ENCODE measurements at regions not wholly inside any gene's neighbourhood (a gene's known extent, or its start where the extent isn't known, plus 50 kb on each side); places are given as distances from the start of the nearest gene placed in this dataset.

DNA sequence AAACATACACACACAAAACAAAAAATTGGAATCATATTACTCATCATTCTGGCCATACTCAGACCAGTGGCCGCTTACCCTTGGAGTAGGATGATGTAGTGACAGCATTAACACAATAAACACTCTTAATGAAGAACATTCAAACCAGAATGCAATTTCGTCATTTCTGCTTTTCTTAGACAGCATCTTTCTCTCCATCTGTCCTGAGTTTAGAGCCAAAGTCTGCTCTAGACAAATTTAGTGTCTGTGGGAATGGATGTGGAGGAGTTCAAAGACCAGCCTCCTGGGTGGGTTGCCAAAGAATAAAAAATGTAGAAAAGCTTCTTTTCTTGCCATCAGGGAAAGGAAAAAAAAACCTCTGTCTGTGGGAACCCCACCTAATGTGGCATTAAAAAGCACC lies 212.4 kb upstream of the POU1F1 start:
- TF ChIP-seq, protein P1, sequence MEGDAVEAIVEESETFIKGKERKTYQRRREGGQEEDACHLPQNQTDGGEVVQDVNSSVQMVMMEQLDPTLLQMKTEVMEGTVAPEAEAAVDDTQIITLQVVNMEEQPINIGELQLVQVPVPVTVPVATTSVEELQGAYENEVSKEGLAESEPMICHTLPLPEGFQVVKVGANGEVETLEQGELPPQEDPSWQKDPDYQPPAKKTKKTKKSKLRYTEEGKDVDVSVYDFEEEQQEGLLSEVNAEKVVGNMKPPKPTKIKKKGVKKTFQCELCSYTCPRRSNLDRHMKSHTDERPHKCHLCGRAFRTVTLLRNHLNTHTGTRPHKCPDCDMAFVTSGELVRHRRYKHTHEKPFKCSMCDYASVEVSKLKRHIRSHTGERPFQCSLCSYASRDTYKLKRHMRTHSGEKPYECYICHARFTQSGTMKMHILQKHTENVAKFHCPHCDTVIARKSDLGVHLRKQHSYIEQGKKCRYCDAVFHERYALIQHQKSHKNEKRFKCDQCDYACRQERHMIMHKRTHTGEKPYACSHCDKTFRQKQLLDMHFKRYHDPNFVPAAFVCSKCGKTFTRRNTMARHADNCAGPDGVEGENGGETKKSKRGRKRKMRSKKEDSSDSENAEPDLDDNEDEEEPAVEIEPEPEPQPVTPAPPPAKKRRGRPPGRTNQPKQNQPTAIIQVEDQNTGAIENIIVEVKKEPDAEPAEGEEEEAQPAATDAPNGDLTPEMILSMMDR (IDR thresholded peaks at IDR 0.05): no peak
- TF ChIP-seq ZFX (IDR thresholded peaks at IDR 0.05; ENCODE audit: borderline replicate concordance): no peak
